Astrocyte of the spinal cord (primary cell): ENCODE measurements at regions not wholly inside any gene's neighbourhood (a gene's known extent, or its start where the extent isn't known, plus 50 kb on each side); places are given as distances from the start of the nearest gene placed in this dataset.

Experiments
- DNase-seq: peaks from one replicate; pipeline ENCODE4 v3.0.0; 2011; ENCODE audit warnings: low read depth, low spot score
- H3K4me3 ChIP-seq: 2 replicates; pipeline ENCODE4 v1.5.1; 2011; ENCODE audit warnings: low read depth, mild to moderate bottlenecking, low read length, moderate library complexity
- in situ Hi-C: cut with HindIII; loops from 2 replicates; pipeline ENCODE4 v1.10.0; 2017; ENCODE audit warnings: low sequenced_read_pairs
- TF ChIP-seq, protein P1 (sequence below): IDR thresholded peaks from 2 replicates; pipeline ENCODE4 v1.5.1; 2012; ENCODE audit warnings: low read depth, mild to moderate bottlenecking, low read length, inconsistent platforms

- DNase-seq, result no peak
- no peak overlapping the region for H3K4me3 ChIP-seq
- TF ChIP-seq, protein P1, sequence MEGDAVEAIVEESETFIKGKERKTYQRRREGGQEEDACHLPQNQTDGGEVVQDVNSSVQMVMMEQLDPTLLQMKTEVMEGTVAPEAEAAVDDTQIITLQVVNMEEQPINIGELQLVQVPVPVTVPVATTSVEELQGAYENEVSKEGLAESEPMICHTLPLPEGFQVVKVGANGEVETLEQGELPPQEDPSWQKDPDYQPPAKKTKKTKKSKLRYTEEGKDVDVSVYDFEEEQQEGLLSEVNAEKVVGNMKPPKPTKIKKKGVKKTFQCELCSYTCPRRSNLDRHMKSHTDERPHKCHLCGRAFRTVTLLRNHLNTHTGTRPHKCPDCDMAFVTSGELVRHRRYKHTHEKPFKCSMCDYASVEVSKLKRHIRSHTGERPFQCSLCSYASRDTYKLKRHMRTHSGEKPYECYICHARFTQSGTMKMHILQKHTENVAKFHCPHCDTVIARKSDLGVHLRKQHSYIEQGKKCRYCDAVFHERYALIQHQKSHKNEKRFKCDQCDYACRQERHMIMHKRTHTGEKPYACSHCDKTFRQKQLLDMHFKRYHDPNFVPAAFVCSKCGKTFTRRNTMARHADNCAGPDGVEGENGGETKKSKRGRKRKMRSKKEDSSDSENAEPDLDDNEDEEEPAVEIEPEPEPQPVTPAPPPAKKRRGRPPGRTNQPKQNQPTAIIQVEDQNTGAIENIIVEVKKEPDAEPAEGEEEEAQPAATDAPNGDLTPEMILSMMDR, result no peak
- in situ Hi-C loops, result no loop called here
These were observed 381.2 kb downstream of the BCL11B start for GRCh38 chr14:98890556-98891340.

- no peak overlapping the region for H3K4me3 ChIP-seq
- TF ChIP-seq, protein P1, result no peak
- in situ Hi-C loops, result no loop called here
- DNase-seq, result no peak
These were observed 378.3 kb downstream of the BCL11B start for GRCh38 chr14:98893675-98894074.

DNA sequence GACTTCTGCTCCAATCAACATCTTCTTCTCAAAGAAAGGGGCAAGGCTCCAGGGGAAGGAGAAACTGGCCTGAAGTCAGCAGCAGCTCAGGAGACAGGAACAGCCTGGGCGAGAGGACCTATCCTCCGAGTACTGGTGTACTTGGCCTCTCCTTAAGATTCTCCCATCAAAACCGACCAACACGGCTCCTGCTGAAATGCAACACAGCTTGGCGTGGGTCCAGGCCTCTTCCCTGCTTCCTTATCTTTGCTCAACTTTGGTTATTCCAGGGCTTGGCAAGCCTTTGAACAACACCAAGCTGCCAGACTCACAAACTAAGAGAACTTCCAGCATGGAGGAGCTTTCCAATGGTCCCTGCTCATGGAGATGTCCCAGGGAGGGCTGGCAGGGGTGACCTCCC lies 377.4 kb downstream of the BCL11B start:
- DNase-seq, result no peak
- H3K4me3 ChIP-seq, result no peak overlapping the region
- TF ChIP-seq, protein P1, result no peak
- in situ Hi-C loops, result no loop called here

DNA sequence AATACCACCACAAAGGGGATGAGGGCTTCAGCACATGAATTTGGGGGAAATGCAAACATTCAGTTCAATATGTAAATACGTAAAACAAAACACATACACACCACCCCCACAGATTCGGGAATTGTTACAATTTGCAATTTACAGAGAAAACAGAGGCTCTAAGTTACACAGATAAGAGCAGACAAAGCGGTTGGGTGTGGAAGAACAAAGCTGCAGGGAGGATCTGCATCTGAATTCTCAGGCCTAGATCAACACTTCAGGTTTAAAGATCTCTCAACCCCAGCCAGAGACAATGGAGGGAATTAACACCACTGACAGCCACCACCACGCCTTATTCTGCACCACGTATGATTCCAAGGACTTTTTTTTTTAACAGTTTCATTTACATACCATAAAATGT lies 375.5 kb downstream of the BCL11B start:
- TF ChIP-seq, protein P1, result no peak
- no peak overlapping the region for H3K4me3 ChIP-seq
- in situ Hi-C loops, result no loop called here
- no peak for DNase-seq

DNA sequence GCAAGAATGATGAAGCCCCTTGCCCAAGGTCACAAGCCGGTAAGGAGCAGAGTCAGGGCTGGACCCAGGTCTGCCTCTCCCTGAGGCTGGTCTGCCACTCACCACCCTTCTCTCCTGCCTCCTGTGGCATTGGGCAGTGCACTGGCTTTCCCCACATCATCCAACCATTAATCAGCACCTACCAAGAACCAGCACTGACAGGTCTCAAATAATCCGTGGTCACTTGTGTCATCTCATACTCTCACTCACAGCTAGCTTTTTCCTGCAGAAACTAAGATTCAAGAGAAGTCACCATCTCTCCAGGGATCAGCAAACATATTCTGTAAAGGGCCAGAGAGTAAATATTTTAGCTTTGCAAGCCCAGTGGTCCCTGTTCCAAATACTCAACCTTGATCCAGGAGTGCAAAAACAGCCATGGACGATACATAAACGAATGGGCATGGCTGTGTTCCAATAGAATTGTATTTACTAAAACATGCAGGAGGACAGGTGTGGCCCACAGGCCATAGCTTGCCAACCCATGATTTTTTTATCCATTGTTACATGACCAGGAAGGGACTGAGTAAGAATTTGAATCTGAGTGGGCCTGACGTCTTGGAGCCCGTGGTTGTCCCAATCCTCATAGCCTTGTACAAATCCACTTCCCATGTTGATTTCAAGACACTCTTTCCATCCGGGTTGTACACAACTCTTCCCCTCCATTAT lies 374.2 kb downstream of the BCL11B start:
- H3K4me3 ChIP-seq, result no peak overlapping the region
- DNase-seq, result no peak
- TF ChIP-seq, protein P1, result no peak
- in situ Hi-C loops, result no loop called here

- no peak overlapping the region for H3K4me3 ChIP-seq
- in situ Hi-C loops, result no loop called here
- TF ChIP-seq, protein P1, result no peak
- no peak for DNase-seq
These were observed 372.6 kb downstream of the BCL11B start for GRCh38 chr14:98899441-98899840.
